HG02678 (cell line): ENCODE measurements at regions not wholly inside any gene's neighbourhood (a gene's known extent, or its start where the extent isn't known, plus 50 kb on each side); places are given as distances from the start of the nearest gene placed in this dataset.

Source experiments
- ATAC-seq: cut with Tn5 transposase; IDR thresholded peaks from one replicate; pipeline ENCODE4 v1.9.1; 2021; ENCODE audit warnings: mild to moderate bottlenecking, moderate library complexity; ENCODE audit not compliant: unreplicated experiment

DNA sequence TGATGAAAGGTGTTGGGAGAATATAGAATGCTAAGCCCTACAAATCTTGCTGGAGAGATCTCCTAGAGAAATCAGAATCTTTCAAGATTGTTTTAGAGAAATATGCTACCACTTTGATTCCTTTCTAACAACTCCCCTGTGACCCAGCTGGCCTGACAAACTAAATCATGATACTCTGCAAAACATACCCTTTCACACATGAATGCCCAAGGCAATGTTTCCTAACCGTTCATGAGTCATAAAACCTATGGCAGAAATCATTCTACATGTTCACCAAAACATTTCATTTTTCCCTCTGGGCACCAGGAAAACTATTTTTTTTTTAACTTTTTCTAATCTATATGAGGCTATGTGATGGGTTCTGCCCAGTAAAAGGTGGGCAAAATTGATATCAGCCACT, 77.8 kb upstream of the SETBP1 start:
- no peak for ATAC-seq

DNA sequence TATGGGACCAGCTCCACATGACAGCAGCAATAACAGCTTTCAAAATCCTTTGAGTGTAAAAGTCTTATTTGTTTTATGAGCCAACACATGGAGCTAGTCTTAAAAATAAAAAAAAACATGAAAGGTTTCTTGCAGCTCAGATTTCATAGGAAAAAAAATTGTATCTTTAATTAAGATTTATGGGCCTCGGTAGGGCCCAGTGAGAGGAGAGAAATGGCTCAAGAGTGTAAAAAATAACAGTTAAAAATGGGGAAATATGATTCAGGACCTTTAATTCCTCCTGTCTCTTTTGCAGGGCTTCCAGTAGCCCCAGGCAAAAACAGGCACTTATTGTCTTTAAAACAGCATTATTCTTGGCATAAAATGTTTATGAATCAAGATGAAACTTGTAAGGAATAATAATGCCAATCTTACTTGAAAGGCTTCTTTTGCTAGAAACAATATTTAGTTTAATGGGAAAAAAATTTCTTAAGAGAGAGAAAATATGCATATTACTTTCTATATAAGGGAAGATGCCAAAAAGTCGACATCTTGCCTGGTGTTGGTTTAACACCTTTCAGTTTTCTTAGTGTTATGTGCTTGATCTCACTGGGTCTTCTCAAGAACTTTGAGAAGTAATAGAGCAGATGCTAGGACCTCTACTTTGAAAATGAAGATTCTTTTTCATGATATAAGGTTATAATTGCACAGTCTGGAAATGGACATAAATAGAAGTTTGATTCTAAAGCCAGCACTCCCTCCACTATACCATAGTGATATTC, 71.3 kb upstream of the SETBP1 start:
- ATAC-seq: no peak

DNA sequence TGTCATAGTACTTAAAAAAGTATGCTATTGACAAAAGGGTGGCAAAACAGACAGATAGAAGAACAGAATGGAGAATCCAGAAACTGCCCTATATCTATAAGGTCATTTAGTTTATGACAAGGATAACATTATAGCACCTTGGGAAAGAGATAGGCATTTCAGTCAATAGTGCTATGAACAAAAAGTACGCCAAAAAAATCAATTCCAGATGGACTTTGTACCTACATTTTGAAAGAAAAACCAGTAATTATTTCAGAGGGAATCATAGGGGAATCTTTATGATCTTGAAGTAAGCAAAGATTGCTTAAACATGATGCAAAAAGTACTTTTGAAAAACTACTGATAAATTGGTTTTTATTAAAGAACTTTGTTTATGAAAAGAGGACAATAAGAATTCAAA, 59.9 kb upstream of the SETBP1 start:
- no peak for ATAC-seq

DNA sequence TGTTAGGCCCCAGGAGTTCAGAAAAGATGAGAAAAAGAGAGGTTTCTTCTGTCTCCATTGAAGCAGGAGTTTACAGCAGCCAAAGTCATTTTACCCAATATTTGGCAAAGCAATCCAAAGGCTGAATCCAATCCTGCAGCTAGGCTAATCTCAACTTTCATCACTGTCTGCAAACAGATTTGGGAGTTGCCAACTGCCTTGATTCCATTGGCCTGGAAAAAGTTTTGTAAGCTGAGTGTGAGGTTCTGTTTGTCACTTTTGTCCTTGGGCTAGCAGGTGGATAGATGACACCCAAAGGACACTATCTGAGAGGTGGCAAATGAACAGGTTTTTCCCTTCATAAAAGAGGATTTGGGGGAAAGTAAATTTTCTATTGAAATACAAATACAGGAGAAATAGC, 56.6 kb upstream of the SETBP1 start:
- no peak for ATAC-seq

DNA sequence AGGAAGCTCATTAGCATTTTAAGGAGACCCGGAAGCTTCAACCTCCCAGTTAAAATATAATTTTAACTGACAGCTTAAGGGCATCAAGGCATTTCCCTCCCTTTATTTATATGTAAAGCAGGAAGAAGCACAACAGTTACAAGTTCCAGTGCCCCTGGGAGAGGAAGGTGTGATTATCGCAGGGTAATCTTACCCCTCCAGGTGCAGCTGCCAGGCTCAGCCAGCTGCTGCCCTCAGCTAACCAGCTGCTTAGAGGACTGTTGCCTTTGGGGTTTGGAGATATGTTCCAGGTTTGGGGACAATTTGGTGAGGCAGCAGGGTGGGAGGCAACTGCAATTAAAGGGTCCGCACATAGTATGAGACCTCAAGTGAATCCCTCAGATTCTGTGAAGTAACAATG, 55.3 kb upstream of the SETBP1 start:
- ATAC-seq: no peak

DNA sequence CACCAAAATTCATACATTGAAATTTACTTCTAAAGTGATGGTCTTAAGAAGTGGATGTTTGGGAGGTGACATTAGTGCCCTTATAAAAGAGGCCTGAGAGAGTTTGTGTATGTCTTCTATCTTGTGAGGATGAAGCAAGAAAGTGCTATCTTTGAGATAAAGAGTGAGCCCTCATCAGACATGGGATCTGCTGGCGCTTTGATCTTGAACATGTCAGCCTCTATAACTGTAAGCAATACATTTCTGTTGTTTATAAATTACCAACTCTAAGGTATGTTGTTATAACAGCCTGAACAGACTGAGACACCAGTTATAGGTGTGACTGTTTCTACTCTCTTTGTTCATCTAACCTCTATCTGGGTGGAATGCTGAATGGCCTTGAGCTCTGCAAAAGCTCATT, 54.5 kb upstream of the SETBP1 start:
- ATAC-seq: no peak

DNA sequence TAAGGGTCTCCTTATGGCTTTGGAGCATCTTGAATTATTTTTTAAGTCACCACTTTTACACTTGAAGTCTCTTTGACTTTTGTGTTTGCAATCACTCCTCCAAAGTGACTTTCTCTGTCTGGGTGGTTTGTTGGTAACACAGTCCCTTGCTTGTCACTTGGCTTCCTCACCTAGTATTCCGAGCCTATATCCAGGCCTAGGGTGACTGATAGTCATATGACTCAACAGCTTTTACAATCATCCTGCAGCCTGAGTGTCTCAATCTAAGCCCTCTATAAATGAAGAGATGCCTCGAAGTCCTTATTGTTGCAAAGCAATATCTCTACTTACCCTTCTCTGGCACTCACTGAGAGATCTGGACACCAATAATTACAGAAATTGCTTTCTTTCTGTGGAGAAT, 53.9 kb upstream of the SETBP1 start:
- no peak for ATAC-seq

DNA sequence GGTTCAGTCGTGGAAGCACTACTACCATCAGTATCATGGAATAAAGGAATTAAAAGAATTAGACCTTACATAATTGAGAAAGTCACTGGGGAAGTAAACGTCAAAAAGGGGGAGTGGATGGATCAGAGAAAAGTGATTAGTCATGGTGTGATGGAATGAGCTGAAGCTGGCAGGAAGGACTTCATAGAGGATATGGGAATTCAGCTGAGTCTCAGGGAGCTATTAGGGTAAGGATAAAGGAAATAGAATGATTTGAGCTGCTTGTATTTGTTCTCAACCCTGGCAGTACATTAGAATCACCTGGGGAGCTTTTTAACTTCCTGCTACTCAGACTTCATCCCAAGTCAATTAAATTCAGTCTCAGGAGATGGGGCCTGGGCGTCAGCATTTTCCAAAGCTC, 53.4 kb upstream of the SETBP1 start:
- no peak for ATAC-seq

DNA sequence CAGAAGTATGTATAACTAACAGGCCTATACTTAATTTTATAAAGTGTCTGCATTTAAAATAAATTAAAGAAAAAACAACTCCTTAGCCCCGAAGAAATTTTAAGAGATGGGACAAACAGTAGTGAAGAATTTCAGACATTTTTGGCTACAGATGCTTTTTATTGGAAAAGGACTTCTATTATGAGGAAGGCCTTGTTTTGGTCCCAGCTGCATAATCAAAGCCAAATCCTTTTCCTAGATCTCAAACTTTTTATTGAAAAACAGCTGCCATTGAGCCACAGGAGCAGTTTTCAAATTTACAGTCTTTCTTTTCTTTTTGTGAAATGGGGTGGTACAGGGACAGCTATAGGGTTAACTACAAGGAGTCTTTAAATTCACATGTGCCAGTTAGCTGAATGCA, 51.3 kb upstream of the SETBP1 start:
- ATAC-seq: no peak

DNA sequence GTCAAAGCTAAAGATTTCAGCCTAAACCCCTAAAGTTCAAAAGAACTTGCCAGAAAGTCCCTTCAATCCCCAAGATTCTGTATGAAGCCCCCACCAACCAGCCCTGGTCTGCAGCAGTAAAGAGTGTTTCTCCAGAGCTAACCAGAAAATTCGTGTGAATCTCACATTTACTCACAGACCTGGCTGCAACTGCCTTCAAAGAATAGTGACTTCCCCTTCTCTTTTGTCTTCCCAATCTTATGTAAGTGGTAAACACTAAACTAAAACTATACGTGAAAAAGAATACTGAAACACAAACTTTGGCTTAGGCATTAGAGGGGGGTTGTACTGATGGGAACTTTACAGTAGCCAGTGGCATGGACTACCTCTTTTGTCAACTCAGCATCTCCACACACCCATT, 50.6 kb upstream of the SETBP1 start:
- no peak for ATAC-seq
